Lung (tissue), 11 donors: ENCODE measurements at regions not wholly inside any gene's neighbourhood (a gene's known extent, or its start where the extent isn't known, plus 50 kb on each side); places are given as distances from the start of the nearest gene placed in this dataset.

Experiments
- ATAC-seq: fragments of 200-7000 bp; cut with Tn5 transposase; one replicate; pipeline ENCODE4 v1.9.1; 2020; ENCODE audit warnings: moderate number of reproducible peaks; ENCODE audit not compliant: insufficient read depth, low FRiP score
- DNase-seq, 3 donors: peaks; one replicate each; pipeline ENCODE4 v3.0.0-alpha.2; 2013 to 2017
- H3K27ac ChIP-seq, 2 donors: one replicate each; pipeline ENCODE4 v1.5.1; 2013; ENCODE audit warnings: mild to moderate bottlenecking in 2 of 2, moderate library complexity in 2 of 2, control low read depth in 1 of 2, inconsistent platforms in 1 of 2, low read depth in 1 of 2, low read length in 1 of 2
- H3K27me3 ChIP-seq, 3 donors: one replicate each; pipeline ENCODE4 v1.5.1; 2013; ENCODE audit warnings: low read length in 2 of 3; ENCODE audit not compliant: control insufficient read depth in 3 of 3, insufficient read depth in 3 of 3
- H3K36me3 ChIP-seq, 4 donors: one replicate each; pipeline ENCODE4 v1.5.1; 2013; ENCODE audit warnings: low read length in 4 of 4, mild to moderate bottlenecking in 1 of 4, moderate library complexity in 1 of 4; ENCODE audit not compliant: control insufficient read depth in 4 of 4, insufficient read depth in 4 of 4
- H3K4me1 ChIP-seq, 5 donors: one replicate each; pipeline ENCODE4 v1.5.1; 2013; ENCODE audit warnings: low read length in 5 of 5, mild to moderate bottlenecking in 2 of 5, moderate library complexity in 1 of 5; ENCODE audit not compliant: control insufficient read depth in 5 of 5, insufficient read depth in 5 of 5
- H3K4me3 ChIP-seq: one replicate; pipeline ENCODE4 v1.5.1; 2013; ENCODE audit warnings: mild to moderate bottlenecking, control low read depth, moderate library complexity
- H3K9ac ChIP-seq, 2 donors: one replicate each; pipeline ENCODE4 v1.5.1; 2013; ENCODE audit warnings: low read length in 2 of 2, control low read depth in 1 of 2; ENCODE audit not compliant: insufficient read depth in 1 of 2
- H3K9me3 ChIP-seq, 4 donors: one replicate each; pipeline ENCODE4 v1.5.1; 2013; ENCODE audit warnings: low read length in 3 of 4, mild to moderate bottlenecking in 1 of 4, moderate library complexity in 1 of 4; ENCODE audit not compliant: control insufficient read depth in 4 of 4, insufficient read depth in 3 of 4
- CTCF ChIP-seq: IDR thresholded peaks from 2 replicates; pipeline ENCODE4 v1.5.1; 2012; ENCODE audit warnings: mild to moderate bottlenecking; ENCODE audit errors: control extremely low read depth, extremely low read depth
- WGBS, 2 donors: extraction: QIAGEN DNeasy Blood & Tissue Kit; methylation state at CpG; one replicate each; pipeline ENCODE4 v1.1.7; 2013; 5-methylcytosine and 5-hydroxymethylcytosine counted together
- donor health status: control.
- donor health status: control.
- donor health status: Bipolar disorder and iron deficiency.
- donor health status: healthy.
- donor health status: DM: yes; HTN: yes; CAD: no.

- DNase-seq (no peak), ATAC-seq (no peak)
- Histone ChIP-seq H3K4me1 (no peaks in the 10 kb centered on the region), H3K27ac (no peak overlapping the region), H3K36me3 (no peaks in the 10 kb centered on the region), H3K4me3 (no peak overlapping the region), H3K9me3 (no peaks in the 10 kb centered on the region), H3K9ac (no peak overlapping the region), H3K27me3 (no peaks in the 10 kb centered on the region)
- TF ChIP-seq CTCF: no peak
Measured at GRCh38 chr6:132009175-132009574, 58.0 kb upstream of the CCN2 start.

- TF ChIP-seq CTCF: no peak
- no peak overlapping the region for H3K4me3 ChIP-seq
- H3K27me3 ChIP-seq: no peaks in the 10 kb centered on the region
- no peaks in the 10 kb centered on the region for H3K36me3 ChIP-seq
- 67 to 77% methylated on average over 2 of the region's 2 CpGs for WGBS, 2 donors
- H3K27ac ChIP-seq: no peak overlapping the region
- no peak for ATAC-seq
- H3K4me1 ChIP-seq: no peaks in the 10 kb centered on the region
- H3K9ac ChIP-seq: no peak overlapping the region
- peaks cover 0 to 6% (median 0%) of the 10 kb centered on the region in 4 donors for H3K9me3 ChIP-seq
- DNase-seq: no peak
Measured at GRCh38 chr6:132007474-132008190, 56.5 kb upstream of the CCN2 start.

- Histone ChIP-seq H3K27ac (no peak overlapping the region), H3K4me3 (no peak overlapping the region), H3K9ac (no peak overlapping the region), H3K27me3 (no peaks in the 10 kb centered on the region), H3K9me3 (peaks cover 0 to 6% (median 0%) of the 10 kb centered on the region in 4 donors), H3K4me1 (no peaks in the 10 kb centered on the region), H3K36me3 (no peaks in the 10 kb centered on the region)
- no peak for TF ChIP-seq CTCF
- DNase-seq (no peak), ATAC-seq (peak; percentile 34)
- WGBS, 2 donors: 38 to 65% methylated on average over 2 of the region's 2 CpGs
Measured at GRCh38 chr6:132005178-132005577, 54.0 kb upstream of the CCN2 start.

GRCh38 chr6:132004668-132005067 lies 53.5 kb upstream of the CCN2 start:
- TF ChIP-seq CTCF: no peak
- Histone ChIP-seq H3K4me1 (no peaks in the 10 kb centered on the region), H3K9ac (no peak overlapping the region), H3K27me3 (no peaks in the 10 kb centered on the region), H3K9me3 (peaks cover 0 to 6% (median 0%) of the 10 kb centered on the region in 4 donors), H3K36me3 (no peaks in the 10 kb centered on the region), H3K27ac (no peak overlapping the region), H3K4me3 (no peak overlapping the region)
- 72 to 82% methylated on average over 1 of the region's 1 CpG for WGBS, 2 donors
- no peak for DNase-seq
- ATAC-seq: no peak
